ENCODE measurements at regions not wholly inside any gene's neighbourhood (a gene's known extent, or its start where the extent isn't known, plus 50 kb on each side); places are given as distances from the start of the nearest gene placed in this dataset.

DNA sequence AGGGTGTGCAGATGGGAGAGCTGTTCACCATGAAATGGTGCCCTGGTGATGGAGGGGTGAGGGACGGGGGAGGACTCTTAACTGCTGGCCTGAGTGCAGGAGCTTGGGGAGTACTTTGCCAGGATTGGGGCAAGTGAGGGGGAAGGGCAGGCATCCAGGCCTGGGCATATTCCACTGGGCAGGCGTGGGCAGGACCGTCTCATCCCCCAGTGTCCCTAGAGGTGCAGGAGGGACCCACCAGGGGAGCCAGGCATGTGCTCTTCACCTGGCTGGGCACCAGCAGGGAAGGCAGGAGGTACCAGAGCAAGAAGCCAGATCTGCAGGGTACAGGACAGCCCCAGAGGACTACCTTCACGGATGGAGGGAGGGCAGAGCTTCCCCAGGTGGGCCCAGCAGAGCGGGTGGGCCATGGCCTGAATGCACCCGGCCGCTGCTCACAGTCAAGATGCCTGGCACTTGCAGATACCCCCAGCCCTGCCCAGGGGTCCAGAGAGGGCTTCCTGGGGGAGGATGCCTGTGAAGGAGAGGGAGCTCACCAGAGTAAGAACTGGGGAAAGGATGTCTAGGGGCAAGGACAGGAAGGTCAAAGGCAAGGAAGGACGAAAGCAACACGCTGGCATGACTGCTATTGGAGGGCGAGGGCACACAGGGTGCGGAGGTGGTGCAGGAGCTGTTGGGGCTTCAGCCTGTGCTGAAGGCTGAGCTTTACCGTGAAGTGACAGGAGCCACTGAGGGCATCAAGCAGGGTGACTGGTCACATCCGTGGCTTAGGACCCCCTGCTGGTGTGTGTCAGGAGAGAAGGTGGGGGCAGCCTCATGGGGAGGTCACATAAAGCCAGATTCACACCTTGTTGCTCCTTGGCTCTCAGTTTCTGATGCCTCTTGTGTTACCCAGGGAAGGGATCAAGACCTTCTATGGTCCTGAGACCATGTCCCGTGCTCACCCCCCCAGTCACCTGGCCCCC lies 68.2 kb upstream of the NKX1-1 start:
- DNase-seq, result no peak

DNA sequence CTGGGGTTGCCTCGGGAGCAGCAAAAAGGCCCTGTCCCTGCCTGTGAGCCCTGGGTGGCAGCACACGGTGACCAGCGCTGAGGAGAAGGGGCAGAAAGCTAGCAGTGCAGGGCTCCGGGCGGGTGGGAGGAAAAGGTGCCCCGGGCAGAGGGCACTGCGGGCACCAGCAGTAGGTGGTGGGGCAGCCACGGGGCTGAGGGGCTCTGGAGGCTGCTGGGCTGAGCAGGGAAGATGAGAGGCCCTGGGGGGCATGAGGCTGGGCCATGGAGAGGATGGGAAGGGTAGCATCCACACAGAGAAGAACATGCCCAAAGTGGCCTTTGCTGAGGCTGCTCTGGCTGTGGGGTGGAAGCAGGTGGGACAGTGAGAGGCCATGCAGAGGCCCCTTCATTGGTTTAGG lies 67.5 kb upstream of the NKX1-1 start:
- no peak for DNase-seq

DNA sequence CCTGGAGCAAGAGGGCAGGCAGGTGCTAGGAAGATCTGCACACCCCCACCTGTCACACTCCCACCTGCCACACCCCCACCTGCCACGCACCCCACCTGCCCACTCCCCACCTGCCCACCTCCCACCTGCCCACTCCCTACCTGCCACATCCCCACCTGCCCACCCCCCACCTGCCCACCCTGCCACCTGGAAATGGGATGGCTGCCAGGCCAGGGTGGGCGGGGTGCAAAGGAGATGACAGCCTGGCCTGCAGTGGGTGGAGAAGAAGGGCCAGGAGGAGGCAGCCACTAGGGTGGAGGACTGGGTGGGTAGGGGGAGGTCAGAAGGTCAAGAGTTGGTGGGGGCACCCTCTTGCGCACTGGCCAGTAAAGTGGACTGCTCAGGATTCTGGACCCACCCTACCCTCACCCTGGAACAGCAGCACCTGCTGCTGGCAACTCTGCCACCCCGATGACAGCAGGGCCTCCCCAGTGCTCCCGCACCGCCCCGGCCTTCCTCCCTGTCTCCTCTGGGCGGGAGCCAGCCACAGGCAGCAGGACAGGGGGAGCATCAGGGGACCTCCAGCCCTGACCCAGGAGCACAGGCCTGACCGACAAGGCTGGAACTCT lies 66.8 kb upstream of the NKX1-1 start:
- DNase-seq, result no peak

DNA sequence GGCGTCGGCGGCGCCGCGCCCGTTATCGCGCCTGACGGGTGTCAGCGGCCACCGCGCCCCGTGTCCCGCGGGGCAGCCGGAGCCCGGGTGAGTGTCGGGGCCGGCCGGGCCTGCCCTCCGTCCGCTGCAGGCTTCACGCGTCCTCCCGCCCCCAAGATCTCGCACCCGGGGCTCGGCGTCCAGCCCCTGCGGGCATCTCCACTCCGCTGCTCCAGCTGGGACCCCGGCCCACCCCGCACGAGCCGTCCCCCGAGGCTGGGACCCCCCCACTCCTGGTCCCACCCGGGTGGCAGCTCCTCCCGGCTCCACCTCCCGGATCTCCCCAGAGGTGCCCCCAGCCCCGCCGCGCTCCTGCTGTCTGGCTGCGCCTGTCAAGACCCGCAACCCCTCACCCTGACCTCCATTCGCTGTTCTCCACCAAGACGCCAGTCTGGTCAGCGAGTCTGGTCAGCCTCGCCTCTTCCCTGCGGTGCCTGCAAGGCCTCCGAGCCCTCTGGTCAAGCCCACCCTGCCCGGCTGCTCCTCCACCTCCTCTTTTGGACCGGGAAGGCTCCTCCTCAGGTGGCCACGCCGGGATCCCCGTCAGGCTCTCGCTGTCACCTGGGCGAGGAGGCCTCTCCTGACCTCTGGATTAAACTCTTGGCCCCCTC lies 66.0 kb upstream of the NKX1-1 start:
- no peak for DNase-seq

DNA sequence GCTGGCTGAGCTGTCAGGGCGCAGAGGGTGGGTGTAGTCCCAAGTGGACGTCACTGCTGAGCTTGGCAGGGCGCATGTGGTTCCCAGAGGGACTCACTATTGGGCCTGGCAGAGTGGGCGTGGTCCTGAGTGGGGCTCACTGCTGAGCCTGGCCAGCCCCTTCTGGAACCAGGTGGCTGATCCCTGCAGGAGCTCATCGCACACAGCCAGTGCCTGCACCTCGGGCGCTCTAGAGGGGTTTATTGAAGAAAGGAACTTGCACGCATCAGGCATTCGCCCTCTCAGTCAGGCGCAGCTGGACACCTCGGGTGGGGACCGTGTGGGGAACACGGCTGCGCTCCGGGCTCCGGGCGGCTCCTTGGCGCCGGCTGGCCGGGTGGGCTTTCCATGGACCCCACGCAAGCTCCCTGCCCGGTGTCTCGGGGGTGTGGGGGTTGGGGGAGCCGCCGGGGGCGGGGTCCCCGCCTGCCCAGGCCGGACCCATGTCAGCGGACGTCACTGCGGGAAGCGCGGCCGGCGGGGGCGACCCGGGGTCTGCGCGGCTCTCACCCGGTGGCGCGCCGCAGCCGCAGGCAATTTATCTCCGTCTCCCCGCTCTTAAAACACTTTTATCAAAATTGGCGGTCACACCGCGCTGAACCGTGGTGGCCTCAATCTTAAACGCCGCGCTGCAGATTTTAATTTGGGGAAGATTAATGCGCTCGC lies 65.4 kb upstream of the NKX1-1 start:
- no peak for DNase-seq

DNA sequence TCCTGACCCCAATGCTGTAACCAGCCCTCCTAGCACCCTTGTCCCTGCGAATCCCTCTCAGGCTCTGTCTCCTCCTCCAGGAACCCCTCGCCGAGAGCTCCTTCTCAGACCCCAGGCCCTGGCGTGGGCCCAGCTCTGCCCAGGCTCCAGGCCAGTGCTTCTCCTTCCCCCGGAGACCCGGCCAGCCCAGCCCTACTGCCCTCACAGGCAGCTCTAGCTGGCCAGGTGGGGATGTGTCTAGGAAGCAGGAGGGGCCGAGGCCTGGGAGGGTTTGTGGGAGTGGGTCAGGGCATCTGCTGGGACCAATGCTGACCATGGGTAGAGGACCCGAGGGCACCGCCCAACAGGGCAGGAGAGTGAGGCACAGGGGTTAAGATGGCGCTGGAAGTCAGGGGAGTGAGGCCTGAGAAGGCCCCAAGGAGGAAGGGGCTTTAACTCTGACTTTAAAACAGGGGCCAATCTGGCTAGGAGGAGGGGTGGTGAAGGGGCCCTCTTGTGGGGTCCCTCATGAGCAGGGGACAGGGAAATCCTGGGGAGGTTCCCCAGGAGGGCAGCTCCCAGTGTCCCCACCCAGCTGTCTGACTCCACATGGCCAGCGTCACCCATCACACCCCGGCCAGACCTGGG lies 64.7 kb upstream of the NKX1-1 start:
- DNase-seq, result no peak

DNA sequence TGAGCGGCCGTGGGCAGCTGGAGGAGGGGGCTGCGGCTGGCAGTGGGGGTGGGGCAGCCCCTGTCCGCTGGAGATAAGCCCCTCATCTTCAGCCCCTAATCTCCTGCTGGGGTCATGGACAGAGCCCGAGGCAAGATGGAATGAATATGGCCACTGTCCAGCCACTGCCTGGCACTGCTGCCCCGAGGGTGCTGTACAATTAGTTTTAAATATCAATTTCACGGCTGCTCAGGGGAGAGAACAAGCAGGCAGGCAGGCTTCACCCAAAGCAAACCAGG lies 64.1 kb upstream of the NKX1-1 start:
- no peak for DNase-seq

DNA sequence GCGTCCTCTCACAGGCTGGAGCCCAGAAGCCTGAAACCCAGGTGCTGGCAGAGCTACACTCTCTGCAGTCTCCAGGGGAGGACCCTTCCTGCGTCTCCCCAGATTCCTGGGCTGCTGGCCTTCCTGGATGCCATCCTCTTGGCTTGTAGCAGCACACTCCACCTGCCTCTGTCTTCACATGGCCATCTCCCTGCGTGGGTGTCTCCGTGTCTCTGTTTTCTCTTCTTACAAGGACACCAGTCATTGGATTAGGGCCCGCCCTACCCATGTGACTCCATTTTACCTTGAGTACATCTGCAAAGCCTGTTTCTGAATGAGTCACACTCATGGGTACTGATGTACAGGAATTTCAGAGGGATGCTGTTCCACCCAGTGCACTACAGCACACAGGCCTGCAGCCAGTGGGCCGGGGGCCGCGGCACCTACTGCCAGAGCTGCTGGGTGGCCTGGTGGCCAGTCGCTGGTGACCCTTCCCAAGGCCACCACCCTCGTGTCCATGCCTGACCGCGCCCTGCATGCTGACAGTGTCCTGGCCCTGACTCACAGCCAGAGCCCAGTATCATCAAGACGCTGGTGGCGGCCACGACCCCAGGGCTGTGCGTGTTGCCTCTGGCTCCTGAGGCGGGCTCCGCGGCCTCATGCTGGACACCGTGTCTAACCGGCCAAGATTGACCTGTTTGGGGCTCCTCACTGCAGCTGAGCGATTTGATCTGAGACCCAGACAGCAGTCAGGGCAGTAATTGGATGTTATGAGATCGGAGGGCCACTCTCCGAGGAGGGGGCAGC lies 63.6 kb upstream of the NKX1-1 start:
- no peak for DNase-seq

DNA sequence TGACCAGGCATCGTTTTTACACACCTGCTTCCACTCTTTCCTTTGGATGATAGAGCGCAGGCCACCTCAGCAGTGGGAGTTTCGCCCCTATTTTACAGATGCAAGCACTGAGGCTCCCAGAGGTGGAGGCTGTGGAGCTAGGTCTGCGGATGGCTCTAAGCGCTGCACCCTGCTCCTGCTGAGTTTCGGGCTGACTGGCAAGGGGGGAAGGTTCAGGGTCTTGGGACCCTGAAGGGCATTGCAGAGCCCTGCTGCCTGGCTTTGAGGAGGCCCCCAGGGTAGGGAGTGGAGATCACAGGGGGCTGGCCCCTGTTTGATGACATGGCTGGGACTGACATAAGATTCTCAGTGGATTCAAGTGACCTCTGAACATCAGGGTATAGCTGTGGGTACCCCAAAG lies 62.8 kb upstream of the NKX1-1 start:
- DNase-seq, result no peak

DNA sequence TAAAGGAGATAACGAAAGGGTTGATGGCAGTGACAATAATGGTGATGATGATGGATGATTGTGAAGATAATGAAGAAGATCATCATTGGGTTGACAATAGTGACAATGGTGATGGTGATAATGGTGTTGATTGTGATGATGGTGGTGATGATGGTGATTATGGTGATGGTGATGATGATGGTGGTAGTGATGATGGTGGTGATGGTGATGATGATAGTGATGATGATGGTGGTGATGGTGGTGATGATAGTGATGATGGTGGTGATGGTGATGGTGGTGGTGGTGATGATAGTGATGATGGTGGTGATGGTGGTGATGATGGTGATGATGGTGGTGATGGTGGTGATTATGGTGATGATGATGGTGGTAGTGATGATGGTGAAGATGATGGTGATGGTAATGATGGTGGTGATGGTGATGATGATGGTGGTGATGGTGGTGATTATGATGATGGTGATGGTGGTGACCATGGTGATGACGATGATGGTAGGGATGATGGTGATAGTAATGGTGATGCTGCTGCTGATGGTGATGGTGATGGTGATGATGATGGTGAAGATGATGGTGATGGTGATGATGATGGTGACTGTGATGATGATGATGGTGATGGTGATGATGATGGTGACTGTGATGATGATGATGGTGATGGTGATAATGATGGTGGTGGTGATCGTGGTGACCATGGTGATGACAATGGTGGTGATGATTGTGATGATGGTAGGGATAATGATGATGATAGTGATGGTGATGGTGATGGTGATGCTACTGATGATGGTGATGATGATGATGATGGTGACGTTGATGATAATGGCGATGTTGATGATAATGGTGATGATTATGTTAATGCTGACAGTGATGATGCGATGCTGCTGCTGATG lies 61.6 kb upstream of the NKX1-1 start:
- DNase-seq, result no peak

DNA sequence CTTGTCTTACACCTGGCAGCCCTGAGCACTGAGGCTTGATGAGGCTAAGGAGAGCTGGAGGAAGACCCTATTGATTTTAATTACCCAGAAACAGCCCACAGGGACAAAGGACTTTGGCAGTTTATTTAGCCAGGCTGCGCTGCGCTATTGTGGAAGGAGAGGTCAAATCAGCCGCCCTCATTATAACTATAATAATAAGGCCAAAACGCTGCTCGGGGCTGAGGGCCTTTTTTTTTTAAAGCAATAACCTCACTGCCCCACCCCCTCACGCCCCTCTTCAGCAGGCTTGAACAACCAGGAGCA lies 60.6 kb upstream of the NKX1-1 start:
- DNase-seq, result no peak

DNA sequence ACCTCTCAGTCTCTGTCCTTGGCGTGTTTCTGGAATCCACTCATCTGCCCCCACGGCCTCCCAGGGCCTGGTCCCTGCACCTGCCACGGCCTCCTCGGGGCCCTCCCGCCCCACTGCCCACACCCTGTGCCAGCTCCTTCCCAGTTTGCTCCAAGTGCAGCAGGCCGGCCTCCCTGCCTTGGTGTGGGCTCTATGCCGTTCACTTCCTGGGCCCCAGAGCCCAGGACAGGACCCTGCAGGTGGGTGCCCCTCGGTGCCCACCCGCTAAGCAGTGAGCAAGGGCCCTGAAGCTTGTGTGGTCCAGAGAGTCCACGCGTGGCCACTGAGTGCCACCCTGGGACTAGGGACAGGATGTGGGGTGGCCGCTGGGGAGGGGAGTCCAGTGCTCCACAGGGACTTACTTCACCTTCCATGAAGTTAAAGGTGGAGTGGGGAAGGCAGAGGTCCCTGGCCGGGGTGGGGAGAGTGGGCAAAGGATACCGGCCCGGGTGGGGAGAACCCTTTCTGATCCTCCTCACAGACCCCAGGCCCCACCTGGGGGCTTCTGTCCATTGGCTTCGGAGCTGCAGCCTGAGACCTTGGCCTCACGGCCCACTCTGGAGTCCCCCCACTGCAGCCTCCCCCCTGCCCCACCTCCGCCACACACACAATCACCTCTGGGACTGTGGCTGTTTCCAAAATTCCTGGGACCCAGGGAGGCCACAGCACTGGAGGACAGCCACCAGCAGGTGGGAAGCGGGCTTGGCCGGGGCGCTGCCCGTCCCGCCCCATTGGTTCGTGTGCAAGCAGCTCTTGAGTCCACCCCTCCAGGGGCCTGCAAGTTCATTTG lies 60.0 kb upstream of the NKX1-1 start:
- DNase-seq, result no peak

DNA sequence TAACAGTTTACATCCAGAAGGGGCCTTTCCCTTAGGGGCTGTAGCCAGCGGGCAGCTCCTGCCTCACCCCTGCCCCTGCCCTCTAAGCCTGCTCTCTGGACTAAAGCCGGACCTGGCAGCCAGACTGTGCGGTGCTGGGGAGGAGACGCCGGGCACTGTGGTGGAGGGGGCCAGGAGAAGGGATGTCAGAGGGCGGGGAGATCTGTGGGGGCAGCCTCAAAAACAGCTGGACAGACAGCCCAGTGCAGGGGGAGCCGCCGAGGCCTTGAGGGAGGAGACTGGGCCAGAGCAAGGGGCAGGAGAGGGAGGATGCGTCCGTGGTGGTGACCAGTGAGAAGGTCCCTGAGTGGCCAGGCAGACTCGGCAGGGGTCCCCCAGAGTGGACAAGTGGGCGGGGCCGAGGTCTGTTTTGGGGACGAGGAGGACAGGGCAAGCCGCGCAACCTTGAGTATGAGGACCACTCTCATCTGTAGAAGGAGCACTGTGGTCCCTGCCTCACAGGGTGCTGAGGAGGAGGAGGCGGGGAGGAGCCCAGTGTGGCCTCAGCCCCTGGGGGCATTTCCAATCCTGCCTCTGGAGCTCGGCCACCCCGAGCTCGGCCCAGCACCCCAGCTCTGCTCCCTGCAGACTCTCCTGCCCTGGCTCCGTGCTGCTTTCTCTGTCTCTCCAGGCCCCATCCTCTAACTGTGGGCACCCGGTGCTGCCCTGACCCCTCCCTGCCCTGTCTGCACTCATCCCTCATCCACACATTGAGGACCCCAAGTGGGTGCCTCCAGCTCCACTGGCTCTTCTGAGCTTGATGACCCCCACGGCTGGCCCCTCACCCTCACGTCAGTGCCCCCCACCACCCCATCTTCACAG lies 59.2 kb upstream of the NKX1-1 start:
- DNase-seq, result no peak

DNA sequence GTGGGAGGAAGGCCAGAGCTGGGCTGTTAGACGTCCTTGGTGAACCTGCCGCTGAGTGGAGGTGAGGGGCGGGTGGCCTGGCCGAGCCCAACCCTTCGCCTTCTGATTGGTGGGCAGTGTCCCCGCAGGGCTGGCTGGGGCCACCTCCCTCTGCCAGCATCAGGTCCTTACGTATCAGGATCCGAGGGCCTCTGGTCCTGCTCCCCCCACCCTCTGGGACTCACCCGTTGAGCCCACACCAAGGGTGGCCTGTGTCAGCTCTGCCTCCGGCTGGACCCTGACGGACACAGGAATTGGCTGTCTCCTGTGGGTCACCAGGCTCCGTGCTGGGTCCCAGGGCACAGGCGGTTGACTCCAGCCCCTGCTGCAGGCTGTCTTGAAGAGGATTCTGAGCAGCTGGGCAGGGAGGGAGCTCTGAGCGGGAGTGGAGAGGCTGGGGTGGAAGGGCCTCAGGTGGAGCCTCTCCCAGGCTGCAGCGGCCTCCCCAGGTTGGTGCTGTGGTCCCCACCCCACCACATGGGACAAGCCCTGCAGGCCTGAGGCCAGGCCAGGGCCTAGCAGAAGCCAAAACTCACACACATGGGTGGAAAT lies 58.4 kb upstream of the NKX1-1 start:
- no peak for DNase-seq

DNA sequence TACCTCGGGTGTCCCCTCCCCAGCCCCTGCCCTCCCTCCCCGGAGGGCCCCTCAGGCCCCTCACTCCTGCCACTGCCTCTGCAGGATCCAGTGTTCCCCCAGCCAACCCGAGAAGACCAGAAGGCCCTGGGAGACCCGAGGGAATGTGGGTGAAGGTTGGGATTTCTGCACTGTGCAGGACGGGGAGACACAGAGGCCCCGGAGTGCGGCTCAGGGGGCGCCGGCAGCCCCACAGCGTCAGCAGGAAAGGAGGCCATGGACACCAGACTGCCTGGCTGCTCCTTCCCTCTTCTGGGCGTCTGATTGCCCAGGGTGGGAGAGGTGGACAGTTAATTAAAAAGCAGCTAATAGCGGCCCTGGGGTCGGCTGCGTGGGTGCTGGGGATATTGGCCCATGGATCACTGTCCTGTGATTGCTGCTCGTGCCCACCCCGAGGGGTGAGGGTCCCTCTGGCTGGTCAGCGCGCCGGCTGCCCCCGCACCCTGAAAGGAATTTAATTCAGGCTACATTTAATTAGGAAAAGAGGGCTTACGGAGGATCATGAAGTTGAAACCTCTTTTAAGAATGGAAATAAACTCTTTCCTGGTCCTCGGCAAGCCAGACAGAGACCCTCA lies 57.8 kb upstream of the NKX1-1 start:
- no peak for DNase-seq

DNA sequence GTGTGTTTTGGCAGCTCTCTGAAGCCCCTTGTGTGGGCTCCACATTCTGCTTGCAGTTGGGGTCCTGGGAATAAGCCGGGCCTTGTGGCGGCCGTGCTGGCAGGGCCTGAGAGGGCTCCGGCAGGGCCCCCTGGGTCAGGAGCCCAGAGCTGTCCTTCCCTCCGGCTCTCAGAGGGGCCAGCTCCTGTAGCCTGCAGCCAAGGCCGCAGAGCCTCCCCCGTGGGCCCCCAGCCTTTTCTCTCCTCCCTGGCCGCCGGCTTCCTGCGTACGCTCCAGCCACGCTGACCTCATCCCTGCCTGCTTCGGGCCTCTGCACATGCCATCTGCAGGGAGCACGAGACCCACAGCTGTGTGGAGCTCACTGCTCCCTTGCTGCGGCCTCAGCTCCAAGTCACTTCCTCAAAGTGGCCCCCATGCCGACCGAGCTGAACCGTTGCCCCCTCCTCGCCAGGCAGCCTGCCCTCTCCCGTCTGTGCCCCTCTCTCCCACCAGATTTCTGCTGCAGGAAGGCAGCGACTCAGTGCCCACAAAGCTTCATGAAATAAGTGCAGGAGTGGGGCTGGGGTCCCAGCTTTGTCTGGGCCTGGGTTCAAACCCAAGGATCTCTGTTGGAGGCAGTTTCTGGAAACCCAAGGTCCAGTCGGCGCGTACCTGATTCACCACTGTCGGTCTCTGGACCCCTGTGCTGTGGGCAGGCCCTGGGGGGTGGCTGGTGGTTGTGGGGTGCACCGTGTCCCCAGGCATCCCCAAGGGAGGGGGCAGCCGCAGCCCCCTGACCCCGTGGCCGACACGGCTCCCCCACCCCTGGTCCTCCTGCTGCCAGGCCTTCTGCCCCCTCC lies 57.1 kb upstream of the NKX1-1 start:
- DNase-seq, result no peak

DNA sequence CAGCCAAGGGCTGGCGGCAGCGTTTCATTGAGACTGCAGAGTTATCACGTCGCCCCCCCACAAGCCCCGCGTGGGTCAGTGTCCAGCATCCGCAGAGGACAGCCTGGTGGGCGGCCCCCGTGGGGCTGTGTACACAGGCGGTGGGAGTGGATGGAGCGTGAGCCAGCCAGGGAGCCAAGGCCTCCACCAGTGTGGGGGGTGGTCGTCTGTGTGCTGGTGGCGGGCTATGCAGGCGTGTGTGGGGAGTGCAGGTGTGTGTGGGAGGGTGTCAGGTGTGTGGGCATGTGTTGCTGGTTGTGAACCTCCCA lies 56.5 kb upstream of the NKX1-1 start:
- DNase-seq, result no peak
